Trophoblast cell (in vitro differentiated cells and primary cell): ENCODE measurements at regions not wholly inside any gene's neighbourhood (a gene's known extent, or its start where the extent isn't known, plus 50 kb on each side); places are given as distances from the start of the nearest gene placed in this dataset.

Experiments
- DNase-seq, 2 donors: peaks; one replicate each; pipeline ENCODE4 v3.0.0-alpha.2; 2016
- H2AFZ ChIP-seq: 2 replicates; pipeline ENCODE4 v1.6.1; 2013; ENCODE audit warnings: low read length, moderate library complexity, mild to moderate bottlenecking; ENCODE audit not compliant: insufficient read depth, poor library complexity
- H2AK5ac ChIP-seq: 2 replicates; pipeline ENCODE4 v1.6.1; 2013; ENCODE audit warnings: mild to moderate bottlenecking, low read length
- H2BK120ac ChIP-seq: 2 replicates; pipeline ENCODE4 v1.6.1; 2013; ENCODE audit warnings: low read length, mild to moderate bottlenecking, moderate library complexity; ENCODE audit not compliant: insufficient read depth, poor library complexity
- H2BK12ac ChIP-seq: 2 replicates; pipeline ENCODE4 v1.6.1; 2013; ENCODE audit warnings: mild to moderate bottlenecking, low read length, moderate library complexity
- H2BK5ac ChIP-seq: 2 replicates; pipeline ENCODE4 v1.6.1; 2013; ENCODE audit warnings: low read length, low read depth, moderate library complexity, mild to moderate bottlenecking; ENCODE audit not compliant: poor library complexity
- H3K14ac ChIP-seq: 2 replicates; pipeline ENCODE4 v1.6.1; 2013; ENCODE audit warnings: mild to moderate bottlenecking, low read length
- H3K18ac ChIP-seq: 2 replicates; pipeline ENCODE4 v1.6.1; 2013; ENCODE audit warnings: mild to moderate bottlenecking, low read length
- H3K23ac ChIP-seq: 2 replicates; pipeline ENCODE4 v1.6.1; 2013; ENCODE audit warnings: low read length
- H3K27ac ChIP-seq: 2 replicates; pipeline ENCODE4 v1.5.1; 2013; ENCODE audit warnings: low read depth, mild to moderate bottlenecking, inconsistent platforms, low read length, moderate library complexity
- H3K27me3 ChIP-seq: 2 replicates; pipeline ENCODE4 v1.6.1; 2013; ENCODE audit warnings: inconsistent platforms, mild to moderate bottlenecking, low read length, moderate library complexity; ENCODE audit not compliant: insufficient read depth
- H3K36me3 ChIP-seq, 2 experiments: 1 replicate in 1 of 2; 2 replicates in 1 of 2; pipeline ENCODE4 v1.6.1; 2013; ENCODE audit warnings: low read length in 2 of 2, mild to moderate bottlenecking in 2 of 2, moderate library complexity in 1 of 2; ENCODE audit not compliant: insufficient read depth in 2 of 2, control insufficient read depth in 1 of 2
- H3K4ac ChIP-seq: 2 replicates; pipeline ENCODE4 v1.6.1; 2013; ENCODE audit warnings: low read depth, mild to moderate bottlenecking, low read length, moderate library complexity
- H3K4me1 ChIP-seq, 2 experiments: 1 replicate in 1 of 2; 2 replicates in 1 of 2; pipeline ENCODE4 v1.6.1; 2013; ENCODE audit warnings: low read length in 2 of 2, mild to moderate bottlenecking in 2 of 2, moderate library complexity in 1 of 2; ENCODE audit not compliant: insufficient read depth in 2 of 2, control insufficient read depth in 1 of 2
- H3K4me2 ChIP-seq: 2 replicates; pipeline ENCODE4 v1.6.1; 2013; ENCODE audit warnings: inconsistent platforms, mild to moderate bottlenecking, low read length, moderate library complexity
- H3K4me3 ChIP-seq: 2 replicates; pipeline ENCODE4 v1.5.1; 2013; ENCODE audit warnings: mild to moderate bottlenecking, low read depth, low read length, inconsistent platforms
- H3K79me1 ChIP-seq: one replicate; pipeline ENCODE4 v1.6.1; 2013; ENCODE audit warnings: low read length
- H3K79me2 ChIP-seq: 2 replicates; pipeline ENCODE4 v1.6.1; 2013; ENCODE audit warnings: low read length, mild to moderate bottlenecking; ENCODE audit not compliant: control insufficient read depth, insufficient read depth, poor library complexity
- H3K9ac ChIP-seq: 2 replicates; pipeline ENCODE4 v1.6.1; 2013; ENCODE audit warnings: mild to moderate bottlenecking, low read length
- H3K9me3 ChIP-seq: 2 replicates; pipeline ENCODE4 v1.6.1; 2013; ENCODE audit warnings: low read depth, mild to moderate bottlenecking, control low read depth, inconsistent platforms, low read length; ENCODE audit not compliant: insufficient read depth
- H4K12ac ChIP-seq: 2 replicates; pipeline ENCODE4 v1.6.1; 2013; ENCODE audit warnings: low read depth, mild to moderate bottlenecking, low read length, moderate library complexity
- H4K8ac ChIP-seq: 2 replicates; pipeline ENCODE4 v1.6.1; 2013; ENCODE audit warnings: low read depth, mild to moderate bottlenecking, low read length, moderate library complexity
- H4K91ac ChIP-seq: one replicate; pipeline ENCODE4 v1.6.1; 2013; ENCODE audit warnings: low read depth, mild to moderate bottlenecking, low read length, moderate library complexity
- WGBS: extraction: QIAGEN DNeasy Blood & Tissue Kit; methylation state at CpG from one replicate; pipeline ENCODE4 v1.1.7; 2013; ENCODE audit warnings: missing lambda C conversion rate; ENCODE audit not compliant: insufficient read length, insufficient coverage; ENCODE audit errors: extremely low coverage; 5-methylcytosine and 5-hydroxymethylcytosine counted together

GRCh38 chr10:25778646-25779045 is 155.4 kb upstream of the MYO3A start:
- Histone ChIP-seq H3K27me3 (no peaks in the 10 kb centered on the region), H3K23ac (no peak overlapping the region), H3K4me1 (no peaks in the 10 kb centered on the region), H3K4me2 (no peak overlapping the region), H3K4ac (no peak overlapping the region), H3K9me3 (no peaks in the 10 kb centered on the region), H3K79me1 (no peaks in the 10 kb centered on the region), H2AFZ (no peak overlapping the region), H3K9ac (no peak overlapping the region), H2BK5ac (no peak overlapping the region), H3K14ac (no peak overlapping the region), H3K36me3 (no peaks in the 10 kb centered on the region), H2BK120ac (no peak overlapping the region), H4K12ac (no peak overlapping the region), H2AK5ac (no peak overlapping the region), H3K79me2 (no peaks in the 10 kb centered on the region), H3K18ac (no peak overlapping the region), H3K4me3 (no peak overlapping the region), H2BK12ac (no peak overlapping the region), H3K27ac (no peak overlapping the region), H4K8ac (no peak overlapping the region), H4K91ac (no peak overlapping the region)
- no peak for DNase-seq
- WGBS: no CpG with 5 or more reads among the region's 5 CpGs

GRCh38 chr10:25786161-25786560 is 147.9 kb upstream of the MYO3A start:
- Histone ChIP-seq H3K27me3 (no peaks in the 10 kb centered on the region), H3K79me2 (no peaks in the 10 kb centered on the region), H3K9ac (no peak overlapping the region), H3K9me3 (no peaks in the 10 kb centered on the region), H3K4me3 (no peak overlapping the region), H4K12ac (no peak overlapping the region), H3K27ac (no peak overlapping the region), H3K36me3 (no peaks in the 10 kb centered on the region), H2AFZ (no peak overlapping the region), H2BK5ac (no peak overlapping the region), H3K4me2 (no peak overlapping the region), H3K18ac (no peak overlapping the region), H3K79me1 (no peaks in the 10 kb centered on the region), H4K91ac (no peak overlapping the region), H2AK5ac (no peak overlapping the region), H2BK120ac (no peak overlapping the region), H2BK12ac (no peak overlapping the region), H3K4me1 (no peaks in the 10 kb centered on the region), H3K14ac (no peak overlapping the region), H3K4ac (no peak overlapping the region), H3K23ac (no peak overlapping the region), H4K8ac (no peak overlapping the region)
- no CpG with 5 or more reads among the region's 4 CpGs for WGBS
- peak; percentile 57 to 73 for DNase-seq

GRCh38 chr10:25786899-25787298 is 147.1 kb upstream of the MYO3A start:
- Histone ChIP-seq H3K23ac (no peak overlapping the region), H4K12ac (no peak overlapping the region), H2BK5ac (no peak overlapping the region), H3K36me3 (no peaks in the 10 kb centered on the region), H3K9me3 (no peaks in the 10 kb centered on the region), H3K79me2 (no peaks in the 10 kb centered on the region), H3K79me1 (no peaks in the 10 kb centered on the region), H3K14ac (no peak overlapping the region), H3K4me2 (no peak overlapping the region), H3K18ac (no peak overlapping the region), H3K27me3 (no peaks in the 10 kb centered on the region), H3K9ac (no peak overlapping the region), H2AFZ (no peak overlapping the region), H2BK12ac (no peak overlapping the region), H3K4me3 (no peak overlapping the region), H4K8ac (no peak overlapping the region), H3K4me1 (no peaks in the 10 kb centered on the region), H2AK5ac (no peak overlapping the region), H3K27ac (no peak overlapping the region), H2BK120ac (no peak overlapping the region), H4K91ac (no peak overlapping the region), H3K4ac (no peak overlapping the region)
- WGBS: no CpG with 5 or more reads among the region's 3 CpGs
- no peak for DNase-seq

GRCh38 chr10:25797888-25798429 is 136.1 kb upstream of the MYO3A start:
- H4K12ac ChIP-seq: no peak overlapping the region
- H3K27ac ChIP-seq: no peak overlapping the region
- WGBS: no CpG with 5 or more reads among the region's 3 CpGs
- peaks cover 0 to 4% of the 10 kb centered on the region in 2 experiments for H3K4me1 ChIP-seq
- no peak overlapping the region for H4K8ac ChIP-seq
- no peak overlapping the region for H2BK12ac ChIP-seq
- H3K79me2 ChIP-seq: no peaks in the 10 kb centered on the region
- H3K18ac ChIP-seq: no peak overlapping the region
- H3K36me3 ChIP-seq: no peaks in the 10 kb centered on the region
- H4K91ac ChIP-seq: no peak overlapping the region
- no peak overlapping the region for H3K9ac ChIP-seq
- no peak overlapping the region for H3K23ac ChIP-seq
- H2AK5ac ChIP-seq: no peak overlapping the region
- H2AFZ ChIP-seq: no peak overlapping the region
- H3K27me3 ChIP-seq: no peaks in the 10 kb centered on the region
- H3K4ac ChIP-seq: no peak overlapping the region
- H2BK5ac ChIP-seq: no peak overlapping the region
- H3K14ac ChIP-seq: no peak overlapping the region
- no peak overlapping the region for H2BK120ac ChIP-seq
- no peak overlapping the region for H3K4me2 ChIP-seq
- H3K9me3 ChIP-seq: no peaks in the 10 kb centered on the region
- no peak overlapping the region for H3K4me3 ChIP-seq
- no peaks in the 10 kb centered on the region for H3K79me1 ChIP-seq
- DNase-seq: peak; percentile 56 to 74
